SK-N-SH (cell line): ENCODE measurements at regions not wholly inside any gene's neighbourhood (a gene's known extent, or its start where the extent isn't known, plus 50 kb on each side); places are given as distances from the start of the nearest gene placed in this dataset.

ENCODE experiments used
- CTCF ChIA-PET: fragments of 300-600, 350-600 bp; formaldehyde crosslinking; extraction: SDS; loops from one replicate; lab custom pipeline; 2021; lab: Yijun Ruan, JAX
- POLR2A ChIA-PET: fragments of 350-600 bp; sonication (Branson Sonifier 250); formaldehyde crosslinking; extraction: SDS; loops from one replicate; lab custom pipeline; 2020; ENCODE audit warnings: antibody characterized with exemption, inconsistent platforms; lab: Yijun Ruan, JAX
- DNase-seq: peaks from one replicate; pipeline ENCODE4 v3.0.0; 2012
- H2AFZ ChIP-seq: fragments of 200-600 bp; sonication (generic); 2 replicates; pipeline ENCODE4 v1.8.1; 2016; ENCODE audit warnings: antibody characterized with exemption, mild to moderate bottlenecking, low read depth
- H3F3A ChIP-seq: fragments of 200-600 bp; sonication (generic); replicated peaks from 2 replicates; pipeline ENCODE3; 2016; ENCODE audit warnings: antibody characterized with exemption, mild to moderate bottlenecking; ENCODE audit not compliant: insufficient read depth
- H3K27ac ChIP-seq, 2 experiments: fragments of 200-500 bp in 1 of 2; fragments of 200-600 bp in 1 of 2; sonication (Bioruptor generic) in 1 of 2; sonication (generic), shearing (Covaris generic) in 1 of 2; 2 replicates each; pipeline versions ENCODE4 v1.5.1 to v1.6.1; 2014 to 2016; ENCODE audit warnings: low read depth in 2 of 2, inconsistent platforms in 1 of 2, low read length in 1 of 2, mild to moderate bottlenecking in 1 of 2, mixed read lengths in 1 of 2
- H3K27me3 ChIP-seq: fragments of 200-600 bp; sonication (generic), shearing (Covaris generic); 2 replicates; pipeline ENCODE4 v1.6.1; 2016; ENCODE audit warnings: mixed run types; ENCODE audit not compliant: insufficient read depth
- H3K36me3 ChIP-seq, 2 experiments: fragments of 200-500 bp in 1 of 2; fragments of 200-600 bp in 1 of 2; sonication (Bioruptor generic) in 1 of 2; sonication (generic) in 1 of 2; replicated peaks in 1 of 2; 2 replicates each; pipeline versions ENCODE3 to v1.5.1; 2014 to 2016; ENCODE audit warnings: low read length in 1 of 2, mild to moderate bottlenecking in 1 of 2; ENCODE audit not compliant: insufficient read depth in 2 of 2, control insufficient read depth in 1 of 2
- H3K4me1 ChIP-seq, 2 experiments: fragments of 200-500 bp in 1 of 2; fragments of 200-600 bp in 1 of 2; sonication (Bioruptor generic) in 1 of 2; sonication (generic), shearing (Covaris generic) in 1 of 2; 2 replicates each; pipeline versions ENCODE4 v1.5.1 to v1.6.1; 2014 to 2016; ENCODE audit warnings: low read depth in 1 of 2, low read length in 1 of 2, mixed run types in 1 of 2; ENCODE audit not compliant: insufficient read depth in 2 of 2, control insufficient read depth in 1 of 2
- H3K4me2 ChIP-seq: fragments of 200-600 bp; sonication (generic), shearing (Covaris generic); 2 replicates; pipeline ENCODE4 v1.6.1; 2017; ENCODE audit warnings: mixed run types
- H3K4me3 ChIP-seq, 2 experiments: fragments of 200-500 bp in 1 of 2; fragments of 200-600 bp in 1 of 2; sonication (Bioruptor generic) in 1 of 2; sonication (generic), shearing (Covaris generic) in 1 of 2; 2 replicates each; pipeline versions ENCODE4 v1.5.1 to v1.8.1; 2014 to 2016; ENCODE audit warnings: low read depth in 2 of 2, inconsistent platforms in 1 of 2, low read length in 1 of 2, mild to moderate bottlenecking in 1 of 2, mixed read lengths in 1 of 2, moderate library complexity in 1 of 2
- H3K79me2 ChIP-seq: fragments of 200-600 bp; sonication (generic); 2 replicates; pipeline ENCODE4 v1.8.1; 2017; ENCODE audit warnings: mild to moderate bottlenecking; ENCODE audit not compliant: insufficient read depth
- H3K9ac ChIP-seq: fragments of 200-600 bp; sonication (generic); 2 replicates; pipeline ENCODE4 v1.6.1; 2017; ENCODE audit warnings: mixed run types
- H3K9me2 ChIP-seq: fragments of 200-600 bp; sonication (generic); 2 replicates; pipeline ENCODE4 v1.6.1; 2017; ENCODE audit warnings: mixed run types
- H3K9me3 ChIP-seq: fragments of 200-600 bp; sonication (generic); 2 replicates; pipeline ENCODE4 v1.6.1; 2017; ENCODE audit warnings: mixed run types, mild to moderate bottlenecking, moderate library complexity
- H4K20me1 ChIP-seq: fragments of 200-600 bp; sonication (generic); 2 replicates; pipeline ENCODE4 v1.6.1; 2017; ENCODE audit warnings: mild to moderate bottlenecking, mixed run types; ENCODE audit not compliant: insufficient read depth
- CHD2 ChIP-seq: fragments of 150-350 bp; IDR thresholded peaks from 2 replicates; pipeline ENCODE4 v1.6.1; 2018; ENCODE audit warnings: low read length; ENCODE audit not compliant: partially characterized antibody
- CTCF ChIP-seq: fragments of 200-600 bp; sonication (generic); IDR thresholded peaks from 2 replicates; pipeline ENCODE4 v1.6.1; 2017; ENCODE audit warnings: antibody characterized with exemption, mild to moderate bottlenecking, moderate library complexity
- ELF1 ChIP-seq: IDR thresholded peaks from 2 replicates; pipeline ENCODE4 v1.4.0; 2012
- EP300 ChIP-seq, 2 experiments: IDR thresholded peaks; 2 replicates each; pipeline versions ENCODE4 v1.4.0 to v1.6.1; 2012; ENCODE audit warnings: borderline replicate concordance in 1 of 2, low read depth in 1 of 2, low read length in 1 of 2
- FOSL2 ChIP-seq: IDR thresholded peaks from 2 replicates; pipeline ENCODE4 v1.4.0; 2012; ENCODE audit warnings: low read depth, mild to moderate bottlenecking, moderate library complexity, borderline replicate concordance
- FOXJ3 ChIP-seq: sonication (generic); formaldehyde crosslinking; IDR thresholded peaks from 2 replicates; pipeline ENCODE4 v1.5.1; 2020; ENCODE audit warnings: mild to moderate bottlenecking, missing genetic modification reagents
- FOXM1 ChIP-seq: IDR thresholded peaks from 2 replicates; pipeline ENCODE4 v1.4.0; 2012; ENCODE audit warnings: low read depth, mild to moderate bottlenecking
- GATA2 ChIP-seq: sonication (generic); formaldehyde crosslinking; IDR thresholded peaks from 2 replicates; pipeline ENCODE4 v1.5.0; 2020; ENCODE audit warnings: mild to moderate bottlenecking, missing genetic modification reagents
- IRF3 ChIP-seq: fragments of 150-350 bp; IDR thresholded peaks from 2 replicates; pipeline ENCODE4 v1.6.1; 2016; ENCODE audit warnings: mild to moderate bottlenecking, low read depth, low read length
- JUND ChIP-seq: IDR thresholded peaks from 2 replicates; pipeline ENCODE4 v1.4.0; 2012
- MAX ChIP-seq: IDR thresholded peaks from 2 replicates; pipeline ENCODE4 v1.4.0; 2012; ENCODE audit warnings: low read depth
- MEF2A ChIP-seq: IDR thresholded peaks from 2 replicates; pipeline ENCODE4 v1.4.0; 2012; ENCODE audit warnings: low read depth, borderline replicate concordance
- MXI1 ChIP-seq: IDR thresholded peaks from 2 replicates; pipeline ENCODE4 v1.6.1; 2012; ENCODE audit warnings: mild to moderate bottlenecking, low read depth, low read length, improper control_type of control experiment
- NFIC ChIP-seq: IDR thresholded peaks from 2 replicates; pipeline ENCODE4 v1.4.0; 2012; ENCODE audit warnings: borderline replicate concordance
- NRF1 ChIP-seq: IDR thresholded peaks from 2 replicates; pipeline ENCODE4 v1.6.1; 2012; ENCODE audit warnings: low read depth, mild to moderate bottlenecking, low read length
- PBX3 ChIP-seq: IDR thresholded peaks from 2 replicates; pipeline ENCODE4; 2012
- RAD21 ChIP-seq: IDR thresholded peaks from 2 replicates; pipeline ENCODE4 v1.6.1; 2012; ENCODE audit warnings: mild to moderate bottlenecking, low read length
- RCOR1 ChIP-seq: fragments of 150-350 bp; IDR thresholded peaks from 2 replicates; pipeline ENCODE4 v1.6.1; 2017; ENCODE audit warnings: antibody characterized with exemption, low read length
- REST ChIP-seq: IDR thresholded peaks from 2 replicates; pipeline ENCODE4 v1.6.1; 2012; ENCODE audit warnings: mild to moderate bottlenecking, low read depth, low read length, moderate library complexity
- RFX5 ChIP-seq: IDR thresholded peaks from 2 replicates; pipeline ENCODE4 v1.6.1; 2012; ENCODE audit warnings: mild to moderate bottlenecking, improper control_type of control experiment, low read length
- SIN3A ChIP-seq: IDR thresholded peaks from 2 replicates; pipeline ENCODE4 v1.6.1; 2012; ENCODE audit warnings: low read depth, mild to moderate bottlenecking, low read length, moderate library complexity, borderline replicate concordance
- SMC3 ChIP-seq: IDR thresholded peaks from 2 replicates; pipeline ENCODE4 v1.6.1; 2012; ENCODE audit warnings: low read depth, low read length, improper control_type of control experiment
- TCF12 ChIP-seq: IDR thresholded peaks from 2 replicates; pipeline ENCODE4 v1.4.0; 2012
- TEAD4 ChIP-seq: IDR thresholded peaks from 2 replicates; pipeline ENCODE4 v1.4.0; 2012; ENCODE audit warnings: mild to moderate bottlenecking, borderline replicate concordance; ENCODE audit not compliant: insufficient read depth
- USF1 ChIP-seq: IDR thresholded peaks from 2 replicates; pipeline ENCODE4 v1.4.0; 2012; ENCODE audit warnings: low read depth, borderline replicate concordance
- USF2 ChIP-seq: fragments of 150-350 bp; IDR thresholded peaks from 2 replicates; pipeline ENCODE4 v1.6.1; 2017; ENCODE audit warnings: antibody characterized with exemption, low read length, low read depth, borderline replicate concordance
- WGBS: methylation state at CpG from one replicate; pipeline ENCODE4 v1.1.6; 2017; ENCODE audit warnings: low lambda C conversion rate; 5-methylcytosine and 5-hydroxymethylcytosine counted together

- H3K9ac ChIP-seq: no peak overlapping the region
- ChIA-PET CTCF (no interaction called here), POLR2A (no interaction called here)
- H4K20me1 ChIP-seq: no peaks in the 10 kb centered on the region
- H3K27me3 ChIP-seq: no peaks in the 10 kb centered on the region
- no peaks in the 10 kb centered on the region for H3K9me3 ChIP-seq
- DNase-seq: no peak
- H3K36me3 ChIP-seq: no peaks in the 10 kb centered on the region
- peaks cover 0 to 17% of the 10 kb centered on the region in 2 experiments; a peak in 2 of 4 replicates for H3K4me1 ChIP-seq
- H2AFZ ChIP-seq: no peak overlapping the region
- peak overlapping the region; percentile 27; the same call in 1 of the 2 replicates for H3K4me2 ChIP-seq
- peaks cover 24% of the 10 kb centered on the region for H3F3A ChIP-seq
- WGBS: 7% methylated on average over 5 of the region's 5 CpGs
- TF ChIP-seq EP300 (IDR thresholded peaks at IDR 0.05; ENCODE audit: borderline replicate concordance in 1 of 2, low read depth in 1 of 2, low read length in 1 of 2) (peak in 1 of 2 experiments; percentile 14; a peak in 1 of 4 replicates), MXI1 (no peak), CTCF (no peak), TEAD4 (no peak), IRF3 (no peak), MAX (0 out of 2 replicates have a peak, but pooled peaks have one; percentile 28), USF1 (no peak), CHD2 (no peak), ELF1 (no peak), FOSL2 (peak; percentile 36; the same call in 1 of the 2 replicates), SMC3 (no peak), PBX3 (no peak), MEF2A (no peak), FOXJ3 (CRISPR knock-in tag) (no peak), RFX5 (no peak), JUND (peak; percentile 18; the same call in 1 of the 2 replicates), GATA2 (CRISPR knock-in tag) (no peak), RCOR1 (no peak), FOXM1 (no peak), SIN3A (no peak), REST (no peak), TCF12 (peak; percentile 44), NFIC (peak; percentile 7; the same call in 1 of the 2 replicates), USF2 (no peak), NRF1 (no peak), RAD21 (no peak)
- H3K4me3 ChIP-seq: no peak overlapping the region
- H3K27ac ChIP-seq: peak overlapping the region in 1 of 2 experiments; percentile 67; a peak in 2 of 4 replicates
- no peaks in the 10 kb centered on the region for H3K79me2 ChIP-seq
- no peaks in the 10 kb centered on the region for H3K9me2 ChIP-seq
These were observed 219.9 kb upstream of the ECI2 start for GRCh38 chr6:4355241-4355640.
